NOMO-1 treated with dmso at 0.1 percent for 144 hours (cell line): ENCODE measurements at regions not wholly inside any gene's neighbourhood (a gene's known extent, or its start where the extent isn't known, plus 50 kb on each side); places are given as distances from the start of the nearest gene placed in this dataset.
"Not testable (repeated sequence)": the region's sequence is repeated elsewhere in the genome, so short reads cannot be mapped to it uniquely, and the experiment has no call there.

Source experiments
- DNase-seq: peaks from one replicate; lab custom pipeline; 2025; ENCODE audit not compliant: unreplicated experiment; lab: John Stamatoyannopoulos, UW

- no peak for DNase-seq
These were observed 109.0 kb upstream of the IPO9 start for GRCh38 chr1:201719812-201720521.

GRCh38 chr1:201720522-201720844, 108.5 kb upstream of the IPO9 start:
- no peak for DNase-seq

- no peak for DNase-seq
These were observed 107.6 kb upstream of the IPO9 start for GRCh38 chr1:201721082-201722049.

- no peak for DNase-seq
These were observed 104.8 kb upstream of the IPO9 start for GRCh38 chr1:201724039-201724765.

GRCh38 chr1:201724766-201725118, 104.2 kb upstream of the IPO9 start:
- no peak for DNase-seq

GRCh38 chr1:201726700-201727099, 102.3 kb upstream of the IPO9 start:
- DNase-seq, result no peak

GRCh38 chr1:201728731-201729130, 100.2 kb upstream of the IPO9 start:
- DNase-seq, result no peak

- no peak for DNase-seq
These were observed 98.9 kb upstream of the IPO9 start for GRCh38 chr1:201729973-201730608.

- no peak for DNase-seq
These were observed 98.3 kb upstream of the IPO9 start for GRCh38 chr1:201730611-201731010.

GRCh38 chr1:201731142-201731541, 97.8 kb upstream of the IPO9 start:
- no peak for DNase-seq

- DNase-seq, result no peak
These were observed 97.4 kb upstream of the IPO9 start for GRCh38 chr1:201731592-201731991.

GRCh38 chr1:201732351-201732750, 96.6 kb upstream of the IPO9 start:
- DNase-seq, result no peak

- not testable (repeated sequence) for DNase-seq
These were observed 94.7 kb upstream of the IPO9 start for GRCh38 chr1:201734221-201734620.

- no peak for DNase-seq
These were observed 94.2 kb upstream of the IPO9 start for GRCh38 chr1:201734786-201735185.

GRCh38 chr1:201736707-201737320, 92.1 kb upstream of the IPO9 start:
- no peak for DNase-seq

GRCh38 chr1:201737352-201738060, 91.5 kb upstream of the IPO9 start:
- no peak for DNase-seq

GRCh38 chr1:201739080-201739479, 89.9 kb upstream of the IPO9 start:
- DNase-seq, result no peak

- DNase-seq, result peak; percentile 25
These were observed 89.4 kb upstream of the IPO9 start for GRCh38 chr1:201739492-201740085.

GRCh38 chr1:201740086-201740541, 88.8 kb upstream of the IPO9 start:
- no peak for DNase-seq

- no peak for DNase-seq
These were observed 88.3 kb upstream of the IPO9 start for GRCh38 chr1:201740670-201741111.
